Stimulated activated naive B cell treated with anti-CD40 and anti-IgM and Interleukin-4, amounts not matched to agents 10 μg/mL and 1 μg/mL and 100 μg/mL, for 72 hours (primary cell): ENCODE measurements at regions not wholly inside any gene's neighbourhood (a gene's known extent, or its start where the extent isn't known, plus 50 kb on each side); places are given as distances from the start of the nearest gene placed in this dataset.
"Not testable (repeated sequence)": the region's sequence is repeated elsewhere in the genome, so short reads cannot be mapped to it uniquely, and the experiment has no call there.

ENCODE experiments used
- ATAC-seq, 2 donors: fragments of 150-1000 bp; cut with Tn5 transposase; replicated peaks; 2 replicates each; pipeline ENCODE4 v1.10.0; 2021; ENCODE audit warnings: moderate library complexity in 1 of 2
- DNase-seq: peaks from one replicate; pipeline ENCODE4 v3.0.0; 2021
- H3K27ac Mint-ChIP-seq: one replicate; pipeline ENCODE4 v1.8.0; 2022; ENCODE audit warnings: mild to moderate bottlenecking, mixed read lengths
- H3K27me3 Mint-ChIP-seq, 2 donors: one replicate each; pipeline ENCODE4 v1.8.0; 2022; ENCODE audit warnings: mixed read lengths in 2 of 2
- H3K36me3 Mint-ChIP-seq, 2 donors: one replicate each; pipeline ENCODE4 v1.8.0; 2022; ENCODE audit warnings: mixed read lengths in 2 of 2, mild to moderate bottlenecking in 1 of 2
- H3K4me1 Mint-ChIP-seq, 2 donors: one replicate each; pipeline ENCODE4 v1.8.0; 2022; ENCODE audit warnings: mixed read lengths in 2 of 2, mild to moderate bottlenecking in 1 of 2
- H3K4me3 Mint-ChIP-seq, 2 donors: one replicate each; pipeline ENCODE4 v1.8.0; 2022; ENCODE audit warnings: mild to moderate bottlenecking in 2 of 2, mixed read lengths in 2 of 2, moderate library complexity in 1 of 2
- H3K9me3 Mint-ChIP-seq, 2 donors: one replicate each; pipeline ENCODE4 v1.8.0; 2022; ENCODE audit warnings: mixed read lengths in 2 of 2, mild to moderate bottlenecking in 1 of 2

- ATAC-seq: no peak
- Mint-ChIP-seq H3K27ac (no peak overlapping the region), H3K27me3 (no peaks in the 10 kb centered on the region), H3K4me1 (no peaks in the 10 kb centered on the region), H3K4me3 (no peak overlapping the region), H3K36me3 (no peaks in the 10 kb centered on the region), H3K9me3 (no peaks in the 10 kb centered on the region)
- no peak for DNase-seq
These were observed 116.8 kb upstream of the SPATA16 start for GRCh38 chr3:173257797-173258196.

GRCh38 chr3:173255555-173255954 is 114.5 kb upstream of the SPATA16 start:
- no peak for DNase-seq
- no peak overlapping the region for H3K27ac Mint-ChIP-seq
- no peaks in the 10 kb centered on the region for H3K36me3 Mint-ChIP-seq
- no peaks in the 10 kb centered on the region for H3K9me3 Mint-ChIP-seq
- no peaks in the 10 kb centered on the region for H3K4me1 Mint-ChIP-seq
- no peak for ATAC-seq
- no peak overlapping the region for H3K4me3 Mint-ChIP-seq
- no peaks in the 10 kb centered on the region for H3K27me3 Mint-ChIP-seq

GRCh38 chr3:173253471-173253870 is 112.4 kb upstream of the SPATA16 start:
- Mint-ChIP-seq H3K4me3 (no peak overlapping the region), H3K27me3 (no peaks in the 10 kb centered on the region), H3K4me1 (no peaks in the 10 kb centered on the region), H3K27ac (no peak overlapping the region), H3K36me3 (no peaks in the 10 kb centered on the region), H3K9me3 (no peaks in the 10 kb centered on the region)
- ATAC-seq: no peak
- DNase-seq: no peak

DNA sequence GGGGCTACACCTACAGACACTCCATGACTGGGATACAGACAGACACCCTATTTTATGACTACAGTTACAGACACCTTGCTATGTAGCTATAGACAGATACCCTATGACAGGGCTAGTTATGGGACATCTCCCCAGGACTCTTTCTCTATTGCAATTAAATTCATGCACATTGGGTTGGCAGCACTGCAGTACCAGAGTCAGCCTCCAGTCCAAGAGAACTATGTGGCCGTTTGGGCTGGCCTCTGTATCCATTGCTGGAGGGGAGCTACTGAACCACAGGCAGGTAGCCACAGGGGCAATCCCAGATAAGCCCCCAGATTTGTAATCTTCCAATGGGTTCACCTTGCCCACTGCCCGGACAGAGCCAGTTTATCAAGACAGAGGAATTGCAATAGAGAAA is 108.4 kb upstream of the SPATA16 start:
- Mint-ChIP-seq H3K4me3 (no peak overlapping the region), H3K27me3 (no peaks in the 10 kb centered on the region), H3K4me1 (no peaks in the 10 kb centered on the region), H3K27ac (no peak overlapping the region), H3K9me3 (no peaks in the 10 kb centered on the region), H3K36me3 (no peaks in the 10 kb centered on the region)
- no peak for ATAC-seq
- no peak for DNase-seq

- ATAC-seq (no peak), DNase-seq (no peak)
- H3K36me3 Mint-ChIP-seq: no peaks in the 10 kb centered on the region
- H3K4me1 Mint-ChIP-seq: no peaks in the 10 kb centered on the region
- H3K27me3 Mint-ChIP-seq: no peaks in the 10 kb centered on the region
- H3K4me3 Mint-ChIP-seq: no peak overlapping the region
- H3K27ac Mint-ChIP-seq: no peak overlapping the region
- H3K9me3 Mint-ChIP-seq: peaks cover 0 to 1% of the 10 kb centered on the region in 2 donors
These were observed 100.7 kb upstream of the SPATA16 start for GRCh38 chr3:173241727-173242126.

DNA sequence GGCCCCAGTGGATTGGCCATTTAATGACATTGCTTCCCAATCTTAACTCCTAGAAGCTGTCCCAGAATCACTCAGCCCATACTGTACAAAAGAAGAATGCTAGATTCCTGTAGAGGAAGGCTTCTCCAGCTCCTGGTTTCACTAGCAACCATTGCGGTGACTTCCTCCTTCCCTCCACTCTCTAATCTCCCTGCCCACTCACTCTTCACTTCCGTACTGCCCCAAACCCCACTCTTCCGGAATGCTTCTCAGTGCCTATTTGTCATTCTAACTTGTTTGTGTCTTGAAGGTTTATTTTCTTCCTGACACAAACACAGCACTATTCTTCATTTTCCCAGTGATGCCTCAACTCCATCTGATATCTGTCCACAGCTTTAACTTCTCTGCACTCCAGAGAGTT is 97.1 kb upstream of the SPATA16 start:
- no peaks in the 10 kb centered on the region for H3K27me3 Mint-ChIP-seq
- no peaks in the 10 kb centered on the region for H3K36me3 Mint-ChIP-seq
- no peak for DNase-seq
- peak in 1 of 2 donors; percentile 21 for ATAC-seq
- H3K4me1 Mint-ChIP-seq: no peaks in the 10 kb centered on the region
- no peak overlapping the region for H3K4me3 Mint-ChIP-seq
- peaks cover 0 to 4% of the 10 kb centered on the region in 2 donors for H3K9me3 Mint-ChIP-seq
- no peak overlapping the region for H3K27ac Mint-ChIP-seq

GRCh38 chr3:173225351-173225750 is 84.3 kb upstream of the SPATA16 start:
- no peak overlapping the region for H3K4me3 Mint-ChIP-seq
- no peaks in the 10 kb centered on the region for H3K4me1 Mint-ChIP-seq
- no peaks in the 10 kb centered on the region for H3K36me3 Mint-ChIP-seq
- no peak overlapping the region for H3K27ac Mint-ChIP-seq
- no peak for DNase-seq
- no peak for ATAC-seq
- H3K27me3 Mint-ChIP-seq: no peaks in the 10 kb centered on the region
- peaks cover 0 to 5% of the 10 kb centered on the region in 2 donors for H3K9me3 Mint-ChIP-seq

DNA sequence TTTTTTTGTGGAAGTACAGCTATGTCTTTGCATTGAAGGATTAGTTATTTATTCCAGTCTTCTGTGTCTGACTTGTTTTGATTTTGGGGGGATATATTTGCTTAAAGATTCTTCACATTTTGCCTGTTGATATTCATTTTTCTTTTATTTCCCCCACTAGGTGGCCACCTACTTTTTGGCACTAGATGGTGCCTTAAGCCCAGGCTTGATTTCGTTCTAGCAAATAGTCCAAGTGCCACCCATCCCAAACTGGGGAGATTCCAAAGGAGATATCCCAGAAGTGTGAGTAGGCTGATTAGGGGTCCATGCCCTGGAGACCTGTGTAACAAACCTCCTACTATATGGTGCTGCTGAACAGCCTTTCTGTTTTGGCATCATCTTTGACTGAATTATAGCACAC is 80.0 kb upstream of the SPATA16 start:
- H3K9me3 Mint-ChIP-seq: peaks cover 1 to 9% of the 10 kb centered on the region in 2 donors
- H3K4me3 Mint-ChIP-seq: no peak overlapping the region
- H3K36me3 Mint-ChIP-seq: no peaks in the 10 kb centered on the region

GRCh38 chr3:173217127-173217526 is 76.1 kb upstream of the SPATA16 start:
- no peak for DNase-seq
- no peaks in the 10 kb centered on the region for H3K36me3 Mint-ChIP-seq
- peak in 1 of 2 donors; percentile 19 for ATAC-seq
- no peak overlapping the region for H3K4me3 Mint-ChIP-seq
- H3K27ac Mint-ChIP-seq: no peak overlapping the region
- H3K27me3 Mint-ChIP-seq: no peaks in the 10 kb centered on the region
- no peaks in the 10 kb centered on the region for H3K4me1 Mint-ChIP-seq
- H3K9me3 Mint-ChIP-seq: peaks cover 3 to 9% of the 10 kb centered on the region in 2 donors

More for the DNA sequence above, 80.0 kb upstream of the SPATA16 start:
- DNase-seq: no peak
- Mint-ChIP-seq H3K4me1 (no peaks in the 10 kb centered on the region), H3K27ac (no peak overlapping the region), H3K27me3 (no peaks in the 10 kb centered on the region)
- ATAC-seq: no peak

- Mint-ChIP-seq H3K4me3 (no peak overlapping the region), H3K36me3 (no peaks in the 10 kb centered on the region), H3K27ac (no peak overlapping the region), H3K4me1 (no peaks in the 10 kb centered on the region), H3K27me3 (no peaks in the 10 kb centered on the region), H3K9me3 (peaks cover 3 to 9% of the 10 kb centered on the region in 2 donors)
- ATAC-seq: no peak
- no peak for DNase-seq
These were observed 75.0 kb upstream of the SPATA16 start for GRCh38 chr3:173216063-173216462.

DNA sequence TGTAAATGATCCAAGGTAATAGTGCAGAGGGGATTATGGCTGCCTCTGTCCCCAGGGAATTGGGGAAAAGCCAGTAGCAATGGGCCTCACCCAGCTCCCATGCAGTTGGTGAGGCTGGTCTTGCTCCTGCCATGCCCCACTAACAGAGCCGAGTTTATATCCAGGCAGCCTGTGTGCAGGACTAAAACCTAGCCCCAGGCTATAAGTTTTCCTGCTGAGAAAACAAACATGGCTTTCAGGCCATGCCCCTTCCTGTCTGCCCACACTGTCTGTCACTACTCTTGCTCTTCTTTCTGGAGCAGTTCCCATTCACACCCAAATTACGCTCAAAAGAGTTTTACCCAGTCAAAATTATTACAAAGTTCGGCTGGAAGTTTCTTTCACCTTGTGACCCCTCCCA is 73.5 kb upstream of the SPATA16 start:
- DNase-seq (no peak), ATAC-seq (no peak)
- no peaks in the 10 kb centered on the region for H3K27me3 Mint-ChIP-seq
- no peak overlapping the region for H3K4me3 Mint-ChIP-seq
- no peak overlapping the region for H3K27ac Mint-ChIP-seq
- H3K9me3 Mint-ChIP-seq: peaks cover 2 to 3% of the 10 kb centered on the region in 2 donors
- no peaks in the 10 kb centered on the region for H3K36me3 Mint-ChIP-seq
- no peaks in the 10 kb centered on the region for H3K4me1 Mint-ChIP-seq

- H3K27ac Mint-ChIP-seq: no peak overlapping the region
- no peaks in the 10 kb centered on the region for H3K36me3 Mint-ChIP-seq
- DNase-seq (no peak), ATAC-seq (no peak)
- no peaks in the 10 kb centered on the region for H3K4me1 Mint-ChIP-seq
- no peaks in the 10 kb centered on the region for H3K27me3 Mint-ChIP-seq
- no peak overlapping the region for H3K4me3 Mint-ChIP-seq
- H3K9me3 Mint-ChIP-seq: peaks cover 6 to 9% of the 10 kb centered on the region in 2 donors
These were observed 58.5 kb upstream of the SPATA16 start for GRCh38 chr3:173199568-173199967.

DNA sequence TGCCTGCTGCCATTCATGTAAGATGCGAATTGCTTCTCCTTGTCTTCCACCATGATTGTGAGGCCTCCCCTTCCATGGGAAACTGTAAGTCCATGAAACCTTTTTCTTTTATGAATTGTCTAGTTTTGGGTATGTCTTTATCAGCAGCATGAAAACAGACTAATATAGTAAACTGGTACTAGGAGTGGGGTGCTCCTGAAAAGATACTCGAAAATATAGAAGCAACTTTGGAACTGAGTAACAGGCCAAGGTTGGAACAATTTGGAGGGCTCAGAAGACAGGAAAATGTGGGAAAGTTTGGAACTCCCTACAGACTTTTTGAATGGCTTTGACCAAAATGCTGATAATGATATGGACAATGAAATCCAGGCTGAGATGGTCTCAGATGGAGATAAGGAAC is 53.8 kb upstream of the SPATA16 start:
- H3K4me1 Mint-ChIP-seq, H3K9me3 Mint-ChIP-seq, ATAC-seq, H3K4me3 Mint-ChIP-seq, DNase-seq, H3K27me3 Mint-ChIP-seq, H3K27ac Mint-ChIP-seq, H3K36me3 Mint-ChIP-seq: not testable (repeated sequence)

DNA sequence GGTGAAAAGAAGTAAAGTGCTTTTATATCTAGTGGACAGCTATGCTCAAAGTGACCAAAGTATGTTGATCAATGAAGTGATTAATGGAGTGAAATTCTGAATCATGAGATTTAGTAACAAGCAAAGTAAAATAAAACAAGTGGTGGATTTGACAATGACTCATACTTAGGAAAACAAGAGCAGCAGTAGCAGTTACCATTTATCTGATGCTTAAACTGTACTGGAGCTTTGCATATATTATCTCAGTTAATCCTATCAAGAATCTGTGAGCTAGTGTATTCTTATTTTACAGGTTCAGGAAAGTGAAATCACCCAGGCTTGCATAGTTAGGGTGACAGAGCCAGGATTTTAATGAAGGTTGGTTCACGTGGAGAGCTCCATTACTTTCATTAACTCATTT is 50.6 kb upstream of the SPATA16 start:
- Mint-ChIP-seq H3K27me3 (no peaks in the 10 kb centered on the region), H3K36me3 (no peaks in the 10 kb centered on the region), H3K4me3 (no peak overlapping the region), H3K27ac (no peak overlapping the region), H3K4me1 (no peaks in the 10 kb centered on the region), H3K9me3 (peaks cover 6 to 8% of the 10 kb centered on the region in 2 donors)
- DNase-seq (no peak), ATAC-seq (no peak)
